GM18519 (cell line): ENCODE measurements at regions not wholly inside any gene's neighbourhood (a gene's known extent, or its start where the extent isn't known, plus 50 kb on each side); places are given as distances from the start of the nearest gene placed in this dataset.
A peak's percentile ranks its signal among the peaks of the same experiment; 100 is the strongest.

Experiments used
- ATAC-seq: cut with Tn5 transposase; IDR thresholded peaks from one replicate; pipeline ENCODE4 v1.9.1; 2021; ENCODE audit warnings: mild to moderate bottlenecking, moderate library complexity; ENCODE audit not compliant: unreplicated experiment, low FRiP score

DNA sequence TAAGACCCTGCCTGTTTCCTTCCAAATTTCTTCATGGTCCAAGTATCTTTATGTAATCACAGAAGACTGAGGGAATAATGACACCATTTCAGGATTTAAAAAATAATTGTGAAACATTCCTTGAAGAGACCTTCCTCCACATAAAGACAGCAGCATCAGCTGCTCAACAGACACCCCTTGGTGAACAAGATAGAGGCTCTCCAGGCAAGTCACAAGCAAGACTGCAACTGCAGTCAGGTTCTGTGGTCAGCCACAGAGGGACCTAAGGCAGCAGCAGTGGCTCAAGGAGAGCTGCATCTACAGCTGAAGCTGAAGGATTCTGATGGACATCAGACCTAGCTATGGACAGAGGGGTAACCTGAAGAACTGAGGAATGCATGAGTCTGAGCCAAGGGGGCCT is 97.2 kb upstream of the C3orf80 start:
- peak; percentile 27 for ATAC-seq

- peak; percentile 67 for ATAC-seq
These were observed 95.7 kb upstream of the C3orf80 start for GRCh38 chr3:160129459-160130061.

DNA sequence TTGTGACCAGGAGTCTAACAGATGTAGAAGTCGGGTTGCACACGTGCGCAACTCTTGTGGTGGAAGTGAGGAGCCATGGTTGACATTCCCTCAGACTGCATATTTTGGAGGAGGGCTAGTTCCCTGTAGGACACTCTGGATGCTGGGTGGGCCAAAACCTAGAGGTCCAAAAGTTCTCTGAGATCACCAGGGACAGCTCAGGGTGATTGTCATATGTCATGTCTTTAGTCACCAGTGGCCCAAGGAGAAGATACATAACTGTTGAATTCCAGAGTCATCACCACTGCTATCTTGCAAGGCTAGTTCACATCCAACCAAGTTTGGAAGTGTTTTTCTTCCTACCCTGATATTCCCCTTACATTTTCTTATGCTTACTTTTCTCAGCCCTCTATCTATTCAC is 95.2 kb upstream of the C3orf80 start:
- no peak for ATAC-seq

DNA sequence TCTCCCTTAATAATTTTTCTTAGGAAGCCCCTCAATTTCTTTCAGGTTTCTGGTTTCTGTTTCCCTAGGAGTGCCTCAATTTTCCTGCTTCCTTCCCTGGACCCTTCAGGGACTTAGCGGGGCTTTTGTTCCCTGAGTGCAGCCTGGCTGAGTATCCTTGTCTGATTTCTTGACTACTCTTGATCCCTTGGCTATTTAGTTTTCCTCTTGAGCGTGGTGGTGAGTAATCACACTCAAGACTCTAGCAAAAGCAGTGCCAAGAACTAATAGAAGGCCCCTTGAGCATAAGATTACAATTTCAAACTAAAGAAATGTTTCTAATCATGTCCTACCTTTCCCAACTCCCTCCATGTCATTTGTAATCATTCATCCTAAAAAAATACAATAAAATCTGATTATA is 94.3 kb upstream of the C3orf80 start:
- ATAC-seq: no peak

DNA sequence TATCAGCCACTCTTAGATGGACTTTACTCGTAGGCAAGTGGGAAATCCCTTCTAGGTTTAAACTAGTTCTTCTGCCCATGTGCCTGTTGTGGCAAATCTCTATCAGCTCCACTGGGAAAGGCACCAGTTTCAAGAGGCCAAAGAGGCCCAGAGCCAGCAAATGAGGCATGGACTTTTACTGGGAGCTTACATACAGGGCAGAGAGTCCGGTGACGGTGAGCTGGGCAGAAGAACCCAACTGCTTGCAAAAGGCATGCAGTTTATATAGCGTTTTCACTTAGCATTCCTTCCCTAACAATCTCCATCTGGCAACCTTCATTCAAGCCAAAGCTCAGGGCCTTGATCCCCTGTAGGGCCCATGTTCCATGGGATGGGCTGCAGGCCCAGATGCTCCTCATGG is 93.0 kb upstream of the C3orf80 start:
- no peak for ATAC-seq

DNA sequence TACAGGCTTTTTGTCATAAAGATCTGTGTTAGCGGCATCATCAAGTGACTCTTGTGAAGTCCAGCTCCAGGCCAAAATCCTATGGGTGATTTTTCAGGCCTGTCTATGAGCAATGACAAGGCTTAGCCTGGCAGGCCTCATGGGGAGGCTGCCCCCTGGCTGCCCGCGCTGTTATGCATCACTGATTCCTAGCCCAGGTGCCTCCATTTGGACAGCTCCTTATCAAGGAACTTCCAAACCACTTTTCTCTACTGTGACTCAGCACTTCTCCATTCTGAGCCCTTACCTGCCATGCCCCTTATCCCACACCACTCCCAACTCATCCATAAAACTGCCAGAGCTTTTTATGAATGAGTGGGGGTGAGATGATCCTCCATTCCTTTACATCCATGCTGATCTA is 91.5 kb upstream of the C3orf80 start:
- ATAC-seq: no peak

- no peak for ATAC-seq
These were observed 90.8 kb upstream of the C3orf80 start for GRCh38 chr3:160134454-160134853.

- no peak for ATAC-seq
These were observed 90.3 kb upstream of the C3orf80 start for GRCh38 chr3:160134964-160135363.

GRCh38 chr3:160135851-160136250 is 89.4 kb upstream of the C3orf80 start:
- no peak for ATAC-seq

DNA sequence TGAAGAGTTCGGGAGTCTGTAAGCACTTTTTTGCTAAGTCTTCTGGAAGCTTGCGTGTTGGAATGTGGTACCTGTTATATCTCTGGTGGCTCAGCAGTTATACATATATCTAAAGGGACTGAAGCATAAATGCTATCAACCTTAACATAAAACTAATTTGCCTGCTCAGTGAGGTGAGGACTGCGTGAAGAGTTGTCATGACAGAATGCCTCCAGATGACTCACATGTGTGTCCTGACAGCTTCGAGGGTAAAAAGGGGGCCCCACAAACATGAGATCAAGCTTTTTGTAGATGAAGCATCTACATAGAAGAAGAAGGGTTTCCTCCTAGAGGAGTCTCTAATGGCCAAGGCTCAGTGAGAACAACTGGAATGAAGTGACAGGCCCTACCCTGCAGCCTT is 88.8 kb upstream of the C3orf80 start:
- peak; percentile 55 for ATAC-seq

- ATAC-seq: no peak
These were observed 85.9 kb upstream of the C3orf80 start for GRCh38 chr3:160139291-160139690.

- ATAC-seq: peak; percentile 46
These were observed 84.5 kb upstream of the C3orf80 start for GRCh38 chr3:160140756-160141155.

- no peak for ATAC-seq
These were observed 83.6 kb upstream of the C3orf80 start for GRCh38 chr3:160141485-160142185.

DNA sequence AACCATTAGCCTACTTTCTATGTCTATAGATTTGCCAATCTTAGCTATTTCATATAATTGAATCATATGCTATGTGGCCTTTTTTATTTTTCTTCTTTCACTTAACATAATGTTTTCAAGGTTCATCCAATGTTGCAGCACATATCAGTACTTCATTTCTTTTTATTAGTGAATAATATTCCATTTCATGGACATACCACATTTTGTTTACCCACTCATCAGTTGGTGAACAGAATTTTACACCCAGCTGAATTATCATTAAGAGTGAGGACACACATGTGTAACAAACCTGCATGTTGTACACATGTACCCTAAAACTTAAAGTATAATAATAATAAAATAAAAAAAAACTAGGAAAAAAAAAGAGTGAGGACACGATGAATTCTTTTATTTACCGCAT is 81.7 kb upstream of the C3orf80 start:
- no peak for ATAC-seq

DNA sequence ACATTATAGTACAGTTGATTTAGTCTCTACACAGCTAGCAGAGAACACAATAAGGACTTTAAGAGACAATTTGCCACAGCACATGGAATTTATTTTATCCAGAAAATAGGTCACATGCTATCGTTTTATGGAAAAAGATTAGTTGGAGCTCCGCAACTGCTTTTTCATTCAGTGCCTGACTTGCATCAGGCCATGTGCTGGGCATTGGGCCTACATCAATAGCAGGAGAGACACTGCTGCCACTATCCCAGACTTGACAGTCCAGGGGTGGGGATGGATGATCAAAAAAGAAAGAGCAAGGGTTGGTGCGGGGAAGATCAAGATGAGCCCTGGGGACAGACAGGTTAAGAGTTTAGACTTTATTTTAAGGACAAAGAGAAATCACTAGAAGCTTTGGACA is 75.2 kb upstream of the C3orf80 start:
- ATAC-seq: no peak

GRCh38 chr3:160150525-160150924 is 74.7 kb upstream of the C3orf80 start:
- no peak for ATAC-seq

- no peak for ATAC-seq
These were observed 72.6 kb upstream of the C3orf80 start for GRCh38 chr3:160152638-160153037.

GRCh38 chr3:160154033-160154432 is 71.2 kb upstream of the C3orf80 start:
- no peak for ATAC-seq

DNA sequence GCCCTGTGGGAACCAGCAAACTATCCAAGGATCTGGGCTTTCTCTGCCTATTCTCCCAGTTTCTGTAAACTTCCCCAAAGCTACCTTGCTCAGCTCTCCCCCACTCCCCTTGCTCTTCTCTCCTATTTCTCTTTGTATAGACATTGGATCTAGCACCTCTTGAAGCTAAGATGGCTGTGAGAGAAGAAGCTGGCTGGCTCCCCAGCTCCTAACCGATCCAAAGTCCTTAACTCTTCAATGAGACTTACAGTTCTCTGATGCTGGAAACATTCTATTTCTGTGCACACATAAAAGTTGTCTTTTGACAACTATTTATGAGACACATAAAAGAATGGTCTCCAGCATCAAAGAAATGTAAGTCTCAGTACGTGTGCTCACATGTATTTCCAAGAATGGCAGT is 70.6 kb upstream of the C3orf80 start:
- ATAC-seq: no peak

DNA sequence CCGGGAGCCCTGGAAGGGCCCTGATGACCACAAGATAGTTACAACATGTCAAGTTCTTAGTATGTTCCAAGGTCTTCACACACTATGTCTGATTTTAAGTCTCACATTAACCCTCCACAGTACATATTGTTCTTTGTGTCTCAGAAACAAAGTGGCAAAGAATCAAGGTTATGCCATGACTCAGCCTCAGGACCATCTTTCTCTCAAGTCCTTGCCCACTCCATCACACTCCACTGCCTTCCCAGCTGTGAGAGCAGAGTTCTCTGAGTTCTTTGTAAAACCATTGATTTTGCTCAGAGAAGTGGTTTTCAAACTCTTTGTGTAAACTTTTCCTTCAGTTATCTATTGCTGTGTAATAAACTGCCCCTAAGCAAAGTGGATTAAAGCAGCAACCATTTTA is 67.9 kb upstream of the C3orf80 start:
- no peak for ATAC-seq

- ATAC-seq: no peak
These were observed 65.9 kb upstream of the C3orf80 start for GRCh38 chr3:160159341-160159740.

- no peak for ATAC-seq
These were observed 65.4 kb upstream of the C3orf80 start for GRCh38 chr3:160159806-160160205.
